Nephron progenitor cell (in vitro differentiated cells): ENCODE measurements at regions not wholly inside any gene's neighbourhood (a gene's known extent, or its start where the extent isn't known, plus 50 kb on each side); places are given as distances from the start of the nearest gene placed in this dataset.

Experiments
- DNase-seq: peaks from one replicate; pipeline ENCODE4 v3.0.0; 2021
- H3K27ac Mint-ChIP-seq: 2 replicates; pipeline ENCODE4 v1.8.0; 2021; ENCODE audit warnings: mild to moderate bottlenecking, moderate library complexity, mixed read lengths
- H3K27me3 Mint-ChIP-seq: 2 replicates; pipeline ENCODE4 v1.8.0; 2021; ENCODE audit warnings: mild to moderate bottlenecking, low read depth, mixed read lengths; ENCODE audit not compliant: poor library complexity
- H3K36me3 Mint-ChIP-seq: 2 replicates; pipeline ENCODE4 v1.8.0; 2021; ENCODE audit warnings: low read depth, mixed read lengths
- H3K4me1 Mint-ChIP-seq: 2 replicates; pipeline ENCODE4 v1.8.0; 2021; ENCODE audit warnings: mixed read lengths
- H3K4me3 Mint-ChIP-seq: 2 replicates; pipeline ENCODE4 v1.8.0; 2021; ENCODE audit warnings: mild to moderate bottlenecking, moderate library complexity, mixed read lengths
- H3K9me3 Mint-ChIP-seq: 2 replicates; pipeline ENCODE4 v1.8.0; 2021; ENCODE audit warnings: mild to moderate bottlenecking, moderate library complexity, mixed read lengths
- TF ChIP-seq, protein P1 (sequence below): fragments of 200-600 bp; sonication (generic); IDR thresholded peaks from 2 replicates; pipeline ENCODE4 v1.5.0; 2021; ENCODE audit warnings: antibody characterized with exemption

DNA sequence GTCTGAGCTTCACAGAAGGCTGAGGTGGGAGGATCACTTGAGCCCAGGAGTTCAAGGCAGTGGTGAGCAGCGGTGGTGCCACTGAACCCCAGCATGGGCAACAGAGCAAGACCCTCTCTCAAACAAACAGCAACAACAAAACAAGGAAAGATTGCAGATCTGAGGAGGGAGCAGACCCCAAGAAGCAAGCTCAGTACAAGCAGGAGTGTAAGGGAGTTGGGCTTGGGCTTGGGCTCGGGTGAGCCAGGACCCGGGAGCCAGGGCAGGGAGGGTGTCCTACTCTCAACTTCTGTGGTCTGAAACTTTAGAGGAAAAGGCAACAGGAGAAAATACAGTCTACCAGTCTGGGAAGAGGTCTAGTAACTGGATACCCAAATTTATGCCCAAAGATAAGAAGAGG is 92.0 kb upstream of the RAB12 start:
- H3K4me3 Mint-ChIP-seq: no peak overlapping the region
- no peaks in the 10 kb centered on the region for H3K36me3 Mint-ChIP-seq
- H3K27ac Mint-ChIP-seq: peak overlapping the region; percentile 60
- H3K4me1 Mint-ChIP-seq: peaks cover 10% of the 10 kb centered on the region
- no peak for DNase-seq
- TF ChIP-seq, protein P1, sequence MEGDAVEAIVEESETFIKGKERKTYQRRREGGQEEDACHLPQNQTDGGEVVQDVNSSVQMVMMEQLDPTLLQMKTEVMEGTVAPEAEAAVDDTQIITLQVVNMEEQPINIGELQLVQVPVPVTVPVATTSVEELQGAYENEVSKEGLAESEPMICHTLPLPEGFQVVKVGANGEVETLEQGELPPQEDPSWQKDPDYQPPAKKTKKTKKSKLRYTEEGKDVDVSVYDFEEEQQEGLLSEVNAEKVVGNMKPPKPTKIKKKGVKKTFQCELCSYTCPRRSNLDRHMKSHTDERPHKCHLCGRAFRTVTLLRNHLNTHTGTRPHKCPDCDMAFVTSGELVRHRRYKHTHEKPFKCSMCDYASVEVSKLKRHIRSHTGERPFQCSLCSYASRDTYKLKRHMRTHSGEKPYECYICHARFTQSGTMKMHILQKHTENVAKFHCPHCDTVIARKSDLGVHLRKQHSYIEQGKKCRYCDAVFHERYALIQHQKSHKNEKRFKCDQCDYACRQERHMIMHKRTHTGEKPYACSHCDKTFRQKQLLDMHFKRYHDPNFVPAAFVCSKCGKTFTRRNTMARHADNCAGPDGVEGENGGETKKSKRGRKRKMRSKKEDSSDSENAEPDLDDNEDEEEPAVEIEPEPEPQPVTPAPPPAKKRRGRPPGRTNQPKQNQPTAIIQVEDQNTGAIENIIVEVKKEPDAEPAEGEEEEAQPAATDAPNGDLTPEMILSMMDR: no peak
- peaks cover 17% of the 10 kb centered on the region for H3K27me3 Mint-ChIP-seq
- H3K9me3 Mint-ChIP-seq: peaks cover 21% of the 10 kb centered on the region

DNA sequence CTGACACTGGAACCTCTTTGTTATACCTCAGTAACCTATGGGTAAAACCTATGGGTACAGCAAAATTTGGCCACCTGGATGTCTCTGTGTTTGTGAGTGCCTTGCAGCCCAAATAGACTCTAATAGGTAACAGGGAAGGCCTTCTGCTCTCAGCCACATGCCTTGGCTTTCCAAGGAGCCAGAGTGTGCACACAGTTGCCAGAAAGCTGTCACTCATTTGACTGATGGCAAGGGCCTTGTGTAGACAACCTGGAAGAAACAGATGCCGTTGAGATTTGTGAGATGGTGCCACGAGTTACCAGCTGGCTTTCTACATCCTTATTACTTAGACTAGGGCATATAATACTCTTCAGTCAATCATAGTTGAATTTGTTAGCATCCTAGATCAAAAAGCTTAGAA is 90.1 kb upstream of the RAB12 start:
- Mint-ChIP-seq H3K9me3 (peaks cover 25% of the 10 kb centered on the region), H3K4me3 (no peak overlapping the region), H3K36me3 (no peaks in the 10 kb centered on the region), H3K27ac (no peak overlapping the region), H3K27me3 (peaks cover 31% of the 10 kb centered on the region), H3K4me1 (peaks cover 10% of the 10 kb centered on the region)
- no peak for DNase-seq
- TF ChIP-seq, protein P1: no peak

DNA sequence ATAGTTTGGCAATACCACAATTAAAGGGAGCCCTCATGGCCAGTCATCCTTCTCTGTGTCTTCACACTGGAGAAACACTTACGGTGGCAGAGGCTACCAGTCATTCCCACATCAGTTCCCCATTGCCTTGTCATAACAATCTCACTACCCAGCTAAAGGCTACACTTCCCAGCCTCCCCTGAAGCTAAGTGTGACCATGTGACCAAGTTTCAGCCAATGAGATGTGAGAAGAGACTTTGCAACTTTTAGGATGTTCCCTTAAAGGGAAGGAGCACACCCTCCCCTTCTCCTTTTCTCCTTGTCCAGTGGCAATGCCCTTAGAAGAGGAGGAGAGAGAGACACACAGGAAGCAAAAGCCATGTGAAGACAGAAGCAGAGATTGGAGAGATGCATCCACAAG is 89.0 kb upstream of the RAB12 start:
- peaks cover 24% of the 10 kb centered on the region for H3K27me3 Mint-ChIP-seq
- peaks cover 10% of the 10 kb centered on the region for H3K4me1 Mint-ChIP-seq
- peaks cover 25% of the 10 kb centered on the region for H3K9me3 Mint-ChIP-seq
- no peak overlapping the region for H3K4me3 Mint-ChIP-seq
- DNase-seq: no peak
- no peaks in the 10 kb centered on the region for H3K36me3 Mint-ChIP-seq
- TF ChIP-seq, protein P1: no peak
- H3K27ac Mint-ChIP-seq: no peak overlapping the region

DNA sequence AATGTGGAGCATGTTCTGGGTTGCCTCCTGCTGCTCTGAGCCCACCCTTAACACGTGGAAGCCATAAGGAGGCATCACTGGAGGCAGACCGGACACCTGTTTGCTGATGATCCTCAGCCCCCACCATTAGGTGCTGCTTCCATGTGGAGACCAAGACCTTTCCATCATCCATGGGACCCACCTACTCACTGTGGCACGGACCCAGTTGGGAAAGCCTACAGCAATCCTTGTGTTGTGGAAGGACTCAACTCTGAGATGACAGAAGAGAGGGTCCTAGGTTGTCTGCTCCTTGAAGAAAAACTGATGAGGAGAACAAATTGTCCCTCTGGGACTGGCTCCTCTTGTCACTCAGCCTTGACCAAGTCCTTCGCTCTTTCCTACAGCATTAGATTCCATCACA is 86.5 kb upstream of the RAB12 start:
- no peaks in the 10 kb centered on the region for H3K36me3 Mint-ChIP-seq
- no peak overlapping the region for H3K27ac Mint-ChIP-seq
- H3K27me3 Mint-ChIP-seq: peaks cover 21% of the 10 kb centered on the region

DNA sequence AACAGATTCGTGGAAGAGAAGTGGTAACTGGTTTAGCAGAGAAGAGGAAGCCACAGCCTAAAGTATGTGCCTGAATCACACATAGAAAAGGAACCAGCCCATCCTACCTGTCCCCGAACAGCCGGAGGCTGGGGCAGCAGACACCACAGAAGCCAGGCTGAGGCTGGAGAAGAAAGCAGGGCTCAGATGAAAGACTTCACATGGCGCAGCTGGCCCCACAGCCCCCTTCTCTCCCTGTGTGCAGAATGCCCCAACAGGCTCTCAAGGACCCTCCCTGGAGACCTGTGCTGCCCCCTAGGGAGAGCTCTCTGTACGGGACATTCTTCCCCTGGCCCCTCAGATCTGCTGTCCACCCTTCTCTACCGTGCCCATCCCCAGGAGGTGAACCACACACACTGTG is 83.5 kb upstream of the RAB12 start:
- Mint-ChIP-seq H3K27ac (no peak overlapping the region), H3K36me3 (no peaks in the 10 kb centered on the region), H3K4me1 (no peaks in the 10 kb centered on the region), H3K27me3 (peaks cover 22% of the 10 kb centered on the region), H3K4me3 (no peak overlapping the region), H3K9me3 (peaks cover 29% of the 10 kb centered on the region)
- TF ChIP-seq, protein P1: peak; percentile 18
- peak; percentile 25 for DNase-seq

More for the DNA sequence above, 86.5 kb upstream of the RAB12 start:
- H3K9me3 Mint-ChIP-seq: peaks cover 25% of the 10 kb centered on the region
- H3K4me3 Mint-ChIP-seq: no peak overlapping the region
- H3K4me1 Mint-ChIP-seq: peaks cover under 1% of the 10 kb centered on the region
- TF ChIP-seq, protein P1: no peak
- no peak for DNase-seq

DNA sequence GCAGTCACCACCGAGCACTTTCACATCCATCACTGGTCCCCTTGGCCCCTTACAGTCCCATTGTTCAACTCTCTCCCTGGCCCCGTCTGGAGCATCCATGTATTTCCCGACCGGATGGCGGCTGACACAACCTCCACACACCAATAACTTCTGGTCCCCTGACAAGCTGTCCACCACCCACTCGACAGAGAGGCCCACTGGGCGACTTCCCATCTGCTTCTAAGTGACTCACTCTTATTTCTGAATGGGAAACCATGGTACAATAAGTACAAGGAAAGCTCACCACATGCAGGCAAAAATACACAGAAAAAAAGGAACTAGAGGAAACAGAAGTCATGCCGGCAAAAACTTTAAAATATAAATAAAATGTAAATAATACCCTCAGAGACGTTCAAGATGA is 82.9 kb upstream of the RAB12 start:
- TF ChIP-seq, protein P1: no peak
- no peak for DNase-seq
- Mint-ChIP-seq H3K27me3 (peaks cover 20% of the 10 kb centered on the region), H3K36me3 (peaks cover 6% of the 10 kb centered on the region), H3K9me3 (peaks cover 29% of the 10 kb centered on the region), H3K4me3 (no peak overlapping the region), H3K4me1 (no peaks in the 10 kb centered on the region), H3K27ac (no peak overlapping the region)
